ENCODE measurements at regions not wholly inside any gene's neighbourhood (a gene's known extent, or its start where the extent isn't known, plus 50 kb on each side); places are given as distances from the start of the nearest gene placed in this dataset.

DNA sequence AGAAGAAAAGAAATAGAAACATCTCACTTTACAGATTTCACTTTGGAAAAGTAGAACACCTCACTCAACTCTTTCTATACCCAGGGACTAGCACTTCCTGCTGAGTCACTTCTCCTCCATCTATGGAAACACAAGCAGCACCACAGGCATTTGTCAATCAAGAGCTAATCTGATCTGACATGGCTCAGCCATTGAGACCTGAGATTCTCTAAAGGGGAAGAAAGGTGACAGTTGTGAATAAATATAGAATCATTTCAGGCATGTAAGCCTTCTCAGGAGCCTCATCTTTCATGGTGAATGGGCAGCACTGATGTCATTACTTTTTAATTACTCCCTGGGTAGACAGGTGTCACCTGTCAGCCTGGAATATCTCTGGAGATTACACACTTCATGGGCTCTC lies 559.8 kb downstream of the HINT1 start:
- TF ChIP-seq POLR2AphosphoS5 (IDR thresholded peaks at IDR 0.05; ENCODE audit: low read depth, low read length) (no peak), POLR2A (IDR thresholded peaks at IDR 0.05; ENCODE audit: low read depth, low read length) (no peak), TAF1 (IDR thresholded peaks at IDR 0.05; ENCODE audit: low read depth, low read length) (no peak), POU2F2 (IDR thresholded peaks at IDR 0.05; ENCODE audit: low read depth, low read length) (no peak), PAX5 (IDR thresholded peaks at IDR 0.05; ENCODE audit: insufficient read depth, low read length, severe bottlenecking) (no peak)
